OCI-LY7 (cell line): ENCODE measurements at regions not wholly inside any gene's neighbourhood (a gene's known extent, or its start where the extent isn't known, plus 50 kb on each side); places are given as distances from the start of the nearest gene placed in this dataset. TPM values are rescaled to one million over a fixed set of nuclear protein-coding genes. Genes with fewer than 3 reads are reported as not detected.

Source experiments
- BruUV-seq: library from RNA; stranded (reverse); fragments of 400-500 nt; replicated peaks from 2 replicates; lab custom pipeline; 2021; lab: Mats Ljungman, UMichigan
- CTCF ChIA-PET: fragments of 300-600 bp; sonication (Branson Sonifier 250); formaldehyde crosslinking; loops from one replicate; lab custom pipeline; 2022; ENCODE audit warnings: antibody characterized with exemption; ENCODE audit not compliant: unreplicated experiment; lab: Charles Lee
- POLR2A ChIA-PET: fragments of 300-600 bp; sonication (Branson Sonifier 250); formaldehyde crosslinking; loops from one replicate; lab custom pipeline; 2022; ENCODE audit warnings: antibody characterized with exemption; lab: Charles Lee
- DNase-seq: peaks from one replicate; pipeline ENCODE4 v3.0.0-alpha.2; 2015; ENCODE audit warnings: low spot score
- H2AFZ ChIP-seq: fragments of 200-600 bp; sonication (generic), shearing (Covaris generic); 2 replicates; pipeline ENCODE4 v1.6.1; 2014; ENCODE audit warnings: mild to moderate bottlenecking, antibody characterized with exemption, low read length, moderate library complexity
- H3K27ac ChIP-seq: fragments of 200-600 bp; sonication (generic); 2 replicates; pipeline ENCODE4 v1.5.1; 2014; ENCODE audit warnings: mixed run types, low read depth, mild to moderate bottlenecking, moderate library complexity, low read length, inconsistent platforms; ENCODE audit not compliant: poor library complexity, severe bottlenecking
- H3K36me3 ChIP-seq: fragments of 200-600 bp; sonication (generic); 2 replicates; pipeline ENCODE4 v1.6.1; 2014; ENCODE audit warnings: mild to moderate bottlenecking, antibody characterized with exemption, low read length, moderate library complexity, mixed read lengths; ENCODE audit not compliant: insufficient read depth
- H3K4me1 ChIP-seq: fragments of 200-600 bp; sonication (generic); 2 replicates; pipeline ENCODE4 v1.5.1; 2014; ENCODE audit warnings: mild to moderate bottlenecking, low read length; ENCODE audit not compliant: insufficient read depth, poor library complexity, severe bottlenecking
- H3K4me2 ChIP-seq: fragments of 200-600 bp; sonication (generic); 2 replicates; pipeline ENCODE4 v1.6.1; 2014; ENCODE audit warnings: mild to moderate bottlenecking, low read length
- H3K4me3 ChIP-seq: fragments of 200-600 bp; sonication (generic); 2 replicates; pipeline ENCODE4 v1.5.1; 2014; ENCODE audit warnings: mild to moderate bottlenecking, low read depth, low read length; ENCODE audit not compliant: poor library complexity, severe bottlenecking
- H3K79me2 ChIP-seq: fragments of 200-600 bp; sonication (generic); 2 replicates; pipeline ENCODE4 v1.6.1; 2016; ENCODE audit warnings: low read depth, mild to moderate bottlenecking, low read length, moderate library complexity, mixed read lengths; ENCODE audit not compliant: insufficient read depth
- H3K9me2 ChIP-seq: fragments of 200-600 bp; sonication (generic); 2 replicates; pipeline ENCODE4 v1.6.1; 2016; ENCODE audit warnings: mild to moderate bottlenecking, low read length, mixed read lengths; ENCODE audit not compliant: insufficient read depth
- H3K9me3 ChIP-seq: fragments of 200-600 bp; sonication (generic); 2 replicates; pipeline ENCODE4 v1.6.1; 2014; ENCODE audit warnings: mild to moderate bottlenecking, mixed run types, low read length, mixed read lengths
- H4K20me1 ChIP-seq: fragments of 200-600 bp; sonication (generic); 2 replicates; pipeline ENCODE4 v1.6.1; 2014; ENCODE audit warnings: mild to moderate bottlenecking, antibody characterized with exemption, low read length, moderate library complexity, mixed read lengths; ENCODE audit not compliant: insufficient read depth
- CTCF ChIP-seq: fragments of 200-600 bp; sonication (generic); conservative IDR thresholded peaks from 2 replicates; pipeline ENCODE4 v1.5.1; 2014; ENCODE audit warnings: mild to moderate bottlenecking, antibody characterized with exemption, low read length, moderate library complexity, mixed read lengths
- EZH2phosphoT487 ChIP-seq: fragments of 200-600 bp; sonication (generic); IDR thresholded peaks from 2 replicates; pipeline ENCODE4 v1.6.1; 2018; ENCODE audit warnings: low read depth, borderline replicate concordance, mild to moderate bottlenecking, mixed run types, antibody characterized with exemption, low read length, moderate library complexity, mixed read lengths
- intact Hi-C: fragments of 100-400 bp; cut with micrococcal nuclease; formaldehyde crosslinking; loops from one replicate; pipeline ENCODE4 v1.10.0; 2022; ENCODE audit not compliant: unreplicated experiment
- small RNA-seq: library from RNA; depleted of rRNA; stranded (forward); fragments of <200 nt; gene quantifications from one replicate; pipeline ENCODE3, GENCODE V24; 2014

- no peak for TF ChIP-seq CTCF
- no peak for TF ChIP-seq EZH2phosphoT487
- Histone ChIP-seq H3K4me3 (no peak overlapping the region), H3K36me3 (no peaks in the 10 kb centered on the region), H4K20me1 (no peaks in the 10 kb centered on the region), H3K27ac (no peak overlapping the region), H3K9me2 (no peaks in the 10 kb centered on the region), H3K4me1 (no peaks in the 10 kb centered on the region), H3K4me2 (no peak overlapping the region), H3K79me2 (no peaks in the 10 kb centered on the region), H2AFZ (no peak overlapping the region), H3K9me3 (no peaks in the 10 kb centered on the region)
- CTCF ChIA-PET: no interaction called here
- no TSS peak for BruUV-seq
- DNase-seq: no peak
- intact Hi-C loops: no loop called here
- POLR2A ChIA-PET: no interaction called here
Observed at GRCh38 chr11:83336993-83337392, 50.8 kb upstream of the CCDC90B start.

Small RNA genes in the stretch of these regions (small RNA-seq; reads per million reads assigned to genes)
- not detected for gene RF01974
